ENCODE measurements at regions not wholly inside any gene's neighbourhood (a gene's known extent, or its start where the extent isn't known, plus 50 kb on each side); places are given as distances from the start of the nearest gene placed in this dataset.

GRCh38 chr4:107114059-107114458 is 77.9 kb upstream of the DKK2 start:
- Histone ChIP-seq H3K36me3 (ENCODE audit: control insufficient read depth, insufficient read depth, low read length) (no peaks in the 10 kb centered on the region), H3K9ac (no peak overlapping the region), H3K4me2 (ENCODE audit: low read length) (no peak overlapping the region), H3K4me1 (no peaks in the 10 kb centered on the region), H3K27ac (no peak overlapping the region), H3K4me3 (ENCODE audit: low read depth, low read length) (no peak overlapping the region), H2AFZ (no peak overlapping the region), H3K79me2 (no peaks in the 10 kb centered on the region), H3K9me3 (ENCODE audit: control insufficient read depth, low read length) (no peaks in the 10 kb centered on the region), H3K27me3 (ENCODE audit: control insufficient read depth, insufficient read depth, low read length) (no peaks in the 10 kb centered on the region)
- no peak for TF ChIP-seq CTCF (IDR thresholded peaks at IDR 0.05)

- Histone ChIP-seq H3K4me1 (no peaks in the 10 kb centered on the region), H3K9ac (no peak overlapping the region), H3K36me3 (ENCODE audit: control insufficient read depth, insufficient read depth, low read length) (no peaks in the 10 kb centered on the region), H2AFZ (no peak overlapping the region), H3K27ac (no peak overlapping the region), H3K4me3 (ENCODE audit: low read depth, low read length) (no peak overlapping the region), H3K4me2 (ENCODE audit: low read length) (no peak overlapping the region), H3K79me2 (no peaks in the 10 kb centered on the region), H3K27me3 (ENCODE audit: control insufficient read depth, insufficient read depth, low read length) (no peaks in the 10 kb centered on the region), H3K9me3 (ENCODE audit: control insufficient read depth, low read length) (no peaks in the 10 kb centered on the region)
- no peak for TF ChIP-seq CTCF (IDR thresholded peaks at IDR 0.05)
Measured at GRCh38 chr4:107098401-107098800, 62.3 kb upstream of the DKK2 start.

GRCh38 chr4:107094976-107095375 is 58.9 kb upstream of the DKK2 start:
- H2AFZ ChIP-seq = no peak overlapping the region
- no peak overlapping the region for H3K4me3 ChIP-seq (ENCODE audit: low read depth, low read length)
- no peaks in the 10 kb centered on the region for H3K9me3 ChIP-seq (ENCODE audit: control insufficient read depth, low read length)
- no peaks in the 10 kb centered on the region for H3K36me3 ChIP-seq (ENCODE audit: control insufficient read depth, insufficient read depth, low read length)
- H3K27me3 ChIP-seq (ENCODE audit: control insufficient read depth, insufficient read depth, low read length) = no peaks in the 10 kb centered on the region
- no peak overlapping the region for H3K9ac ChIP-seq
- no peak overlapping the region for H3K4me2 ChIP-seq (ENCODE audit: low read length)
- TF ChIP-seq CTCF (IDR thresholded peaks at IDR 0.05) = no peak
- H3K4me1 ChIP-seq = no peaks in the 10 kb centered on the region
- H3K79me2 ChIP-seq = no peaks in the 10 kb centered on the region
- no peak overlapping the region for H3K27ac ChIP-seq

DNA sequence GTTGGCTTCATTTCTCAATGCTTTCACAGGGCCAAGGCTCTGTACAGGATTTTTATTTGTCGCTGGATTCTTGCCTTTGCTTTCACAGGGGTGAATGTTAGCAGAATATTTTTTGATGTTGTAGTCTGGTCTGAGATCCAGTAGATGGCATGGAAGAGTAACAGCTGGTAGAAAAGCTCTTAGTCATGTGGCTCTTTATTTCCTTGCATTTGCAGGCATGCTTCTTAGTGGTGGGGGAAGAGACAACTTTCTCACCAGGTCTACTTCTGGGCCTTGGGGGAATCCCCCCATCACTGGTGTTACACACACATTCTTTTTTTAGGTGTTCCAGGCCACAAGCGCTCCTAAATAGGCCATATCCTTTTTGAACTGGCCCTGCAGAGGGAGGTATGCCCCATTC is 58.2 kb upstream of the DKK2 start:
- Histone ChIP-seq H3K4me2 (ENCODE audit: low read length) (no peak overlapping the region), H3K4me3 (ENCODE audit: low read depth, low read length) (no peak overlapping the region), H2AFZ (no peak overlapping the region), H3K4me1 (no peaks in the 10 kb centered on the region), H3K9ac (no peak overlapping the region), H3K79me2 (no peaks in the 10 kb centered on the region), H3K9me3 (ENCODE audit: control insufficient read depth, low read length) (no peaks in the 10 kb centered on the region), H3K36me3 (ENCODE audit: control insufficient read depth, insufficient read depth, low read length) (no peaks in the 10 kb centered on the region), H3K27ac (no peak overlapping the region), H3K27me3 (ENCODE audit: control insufficient read depth, insufficient read depth, low read length) (no peaks in the 10 kb centered on the region)
- TF ChIP-seq CTCF (IDR thresholded peaks at IDR 0.05) = no peak

Data from parathyroid adenoma (tissue), 2 donors.